Liver (tissue), 8 donors: ENCODE measurements at regions not wholly inside any gene's neighbourhood (a gene's known extent, or its start where the extent isn't known, plus 50 kb on each side); places are given as distances from the start of the nearest gene placed in this dataset.

Experiments
- DNase-seq: peaks from one replicate; pipeline ENCODE4 v3.0.0-alpha.2; 2017; ENCODE audit warnings: low spot score
- H3K27ac ChIP-seq, 2 donors: one replicate each; pipeline ENCODE4 v1.7.0; 2013; ENCODE audit warnings: inconsistent platforms in 2 of 2, low read length in 2 of 2, control low read depth in 1 of 2, low read depth in 1 of 2, mild to moderate bottlenecking in 1 of 2
- H3K27me3 ChIP-seq, 4 donors: one replicate each; pipeline versions ENCODE4 v1.6.1 to v1.7.0; 2013; ENCODE audit warnings: low read length in 3 of 4, inconsistent platforms in 1 of 4, mild to moderate bottlenecking in 1 of 4, moderate library complexity in 1 of 4; ENCODE audit not compliant: control insufficient read depth in 4 of 4, insufficient read depth in 4 of 4
- H3K36me3 ChIP-seq, 4 donors: one replicate each; pipeline versions ENCODE4 v1.6.1 to v1.7.0; 2013; ENCODE audit warnings: low read length in 3 of 4, mild to moderate bottlenecking in 3 of 4, low read depth in 1 of 4, moderate library complexity in 1 of 4; ENCODE audit not compliant: control insufficient read depth in 4 of 4, insufficient read depth in 3 of 4
- H3K4me1 ChIP-seq, 4 donors: one replicate each; pipeline versions ENCODE4 v1.6.1 to v1.7.0; 2013; ENCODE audit warnings: low read length in 3 of 4, mild to moderate bottlenecking in 3 of 4, moderate library complexity in 1 of 4; ENCODE audit not compliant: control insufficient read depth in 4 of 4, insufficient read depth in 4 of 4
- H3K4me3 ChIP-seq, 3 donors: one replicate each; pipeline versions ENCODE4 v1.6.1 to v1.7.0; 2013; ENCODE audit warnings: low read length in 3 of 3, control low read depth in 1 of 3, low read depth in 1 of 3, mild to moderate bottlenecking in 1 of 3
- H3K9ac ChIP-seq, 2 donors: one replicate each; pipeline ENCODE4 v1.7.0; 2013; ENCODE audit warnings: low read length in 2 of 2, mild to moderate bottlenecking in 2 of 2, moderate library complexity in 2 of 2, control low read depth in 1 of 2, low read depth in 1 of 2
- H3K9me3 ChIP-seq, 4 donors: one replicate each; pipeline versions ENCODE4 v1.6.1 to v1.7.0; 2013; ENCODE audit warnings: low read length in 3 of 4; ENCODE audit not compliant: control insufficient read depth in 4 of 4
- ATF3 ChIP-seq: IDR thresholded peaks from 2 replicates; pipeline ENCODE4 v1.6.1; 2016; ENCODE audit warnings: antibody characterized with exemption
- CTCF ChIP-seq: fragments of 150-350 bp; IDR thresholded peaks from 2 replicates; pipeline ENCODE4 v1.5.1; 2017; ENCODE audit warnings: improper control_type of control experiment, low read depth, low read length; ENCODE audit not compliant: missing input control
- EGR1 ChIP-seq, 2 donors: IDR thresholded peaks; 2 replicates each; pipeline ENCODE4 v1.6.1; 2016 to 2018; ENCODE audit warnings: antibody characterized with exemption in 2 of 2, low read depth in 2 of 2
- FOXA1 ChIP-seq: IDR thresholded peaks from 2 replicates; pipeline ENCODE4 v1.6.1; 2016; ENCODE audit warnings: antibody characterized with exemption
- FOXA2 ChIP-seq: IDR thresholded peaks from 2 replicates; pipeline ENCODE4 v1.6.1; 2016; ENCODE audit warnings: antibody characterized with exemption
- HNF4G ChIP-seq: IDR thresholded peaks from 2 replicates; pipeline ENCODE4 v1.6.1; 2016; ENCODE audit warnings: antibody characterized with exemption
- JUND ChIP-seq, 2 donors: IDR thresholded peaks; 2 replicates each; pipeline ENCODE4 v1.6.1; 2016; ENCODE audit warnings: antibody characterized with exemption in 2 of 2
- MAX ChIP-seq: IDR thresholded peaks from 2 replicates; pipeline ENCODE4 v1.6.1; 2016; ENCODE audit warnings: antibody characterized with exemption
- RAD21 ChIP-seq, 2 donors: IDR thresholded peaks; 2 replicates each; pipeline ENCODE4 v1.6.1; 2016; ENCODE audit warnings: antibody characterized with exemption in 2 of 2, mild to moderate bottlenecking in 2 of 2
- REST ChIP-seq: IDR thresholded peaks from 2 replicates; pipeline ENCODE4 v1.6.1; 2016; ENCODE audit warnings: antibody characterized with exemption, mild to moderate bottlenecking
- RXRA ChIP-seq, 2 donors: IDR thresholded peaks; 2 replicates each; pipeline ENCODE4 v1.6.1; 2017 to 2018; ENCODE audit warnings: antibody characterized with exemption in 2 of 2, mild to moderate bottlenecking in 1 of 2
- SP1 ChIP-seq: IDR thresholded peaks from 2 replicates; pipeline ENCODE4 v1.6.1; 2018; ENCODE audit warnings: antibody characterized with exemption, mild to moderate bottlenecking
- TAF1 ChIP-seq: conservative IDR thresholded peaks from 2 replicates; pipeline ENCODE4 v1.6.1; 2016; ENCODE audit warnings: antibody characterized with exemption, mild to moderate bottlenecking
- YY1 ChIP-seq: IDR thresholded peaks from 2 replicates; pipeline ENCODE4 v1.6.1; 2016; ENCODE audit warnings: antibody characterized with exemption, mild to moderate bottlenecking
- ZBTB33 ChIP-seq: IDR thresholded peaks from 2 replicates; pipeline ENCODE4 v1.6.1; 2016; ENCODE audit warnings: antibody characterized with exemption
- WGBS: extraction: QIAGEN DNeasy Blood & Tissue Kit; methylation state at CpG from one replicate; pipeline ENCODE4 v1.1.7; 2013; 5-methylcytosine and 5-hydroxymethylcytosine counted together
- donor health status: healthy.
- donor health status: healthy.
- donor health status: healthy.
- donor health status: healthy.
- donor health status: healthy.

- Histone ChIP-seq H3K9ac (no peak overlapping the region), H3K4me3 (no peak overlapping the region), H3K27me3 (no peaks in the 10 kb centered on the region), H3K4me1 (no peaks in the 10 kb centered on the region), H3K36me3 (no peaks in the 10 kb centered on the region), H3K27ac (no peak overlapping the region), H3K9me3 (no peaks in the 10 kb centered on the region)
- no peak for DNase-seq
- TF ChIP-seq JUND (IDR thresholded peaks at IDR 0.05): no peak
- no peak for TF ChIP-seq FOXA1
- no peak for TF ChIP-seq FOXA2
- TF ChIP-seq EGR1 (IDR thresholded peaks at IDR 0.05; ENCODE audit: low read depth in 2 of 2): no peak
- WGBS: 94% methylated on average over 3 of the region's 3 CpGs
Measured at GRCh38 chr2:196558497-196558896, 81.0 kb upstream of the CCDC150 start.

- DNase-seq: no peak
- H3K4me1 ChIP-seq: peaks cover 0 to 2% (median 0%) of the 10 kb centered on the region in 4 donors
- no peak overlapping the region for H3K9ac ChIP-seq
- no peaks in the 10 kb centered on the region for H3K36me3 ChIP-seq
- TF ChIP-seq SP1 (no peak), RAD21 (IDR thresholded peaks at IDR 0.05) (no peak), EGR1 (IDR thresholded peaks at IDR 0.05; ENCODE audit: low read depth in 2 of 2) (no peak), YY1 (no peak), TAF1 (no peak), ZBTB33 (no peak), HNF4G (no peak), FOXA1 (no peak)
- H3K4me3 ChIP-seq: no peak overlapping the region
- no peaks in the 10 kb centered on the region for H3K9me3 ChIP-seq
- H3K27ac ChIP-seq: no peak overlapping the region
- H3K27me3 ChIP-seq: no peaks in the 10 kb centered on the region
Measured at GRCh38 chr2:196563876-196564275, 75.6 kb upstream of the CCDC150 start.

- H3K9me3 ChIP-seq: no peaks in the 10 kb centered on the region
Measured at GRCh38 chr2:196565106-196565765, 74.3 kb upstream of the CCDC150 start.

More at GRCh38 chr2:196565106-196565765, 74.3 kb upstream of the CCDC150 start:
- DNase-seq: no peak
- TF ChIP-seq FOXA1: no peak
- no peak for TF ChIP-seq FOXA2
- no peak for TF ChIP-seq RXRA (IDR thresholded peaks at IDR 0.05)
- no peak for TF ChIP-seq CTCF
- no peak for TF ChIP-seq ATF3
- no peak for TF ChIP-seq REST
- no peak for TF ChIP-seq MAX
- no peak overlapping the region for H3K4me3 ChIP-seq
- H3K27me3 ChIP-seq: no peaks in the 10 kb centered on the region
- no peak overlapping the region for H3K9ac ChIP-seq
- no peak overlapping the region for H3K27ac ChIP-seq
- H3K4me1 ChIP-seq: peaks cover 0 to 2% (median 0%) of the 10 kb centered on the region in 4 donors
- H3K36me3 ChIP-seq: no peaks in the 10 kb centered on the region
- 89% methylated on average over 1 of the region's 1 CpG for WGBS
